Chondrocyte (in vitro differentiated cells): ENCODE measurements at regions not wholly inside any gene's neighbourhood (a gene's known extent, or its start where the extent isn't known, plus 50 kb on each side); places are given as distances from the start of the nearest gene placed in this dataset.
"Not testable (repeated sequence)": the region's sequence is repeated elsewhere in the genome, so short reads cannot be mapped to it uniquely, and the experiment has no call there.

Experiments used
- DNase-seq: peaks from one replicate; pipeline ENCODE4 v3.0.0; 2021; ENCODE audit warnings: mixed read lengths, low spot score
- H3K27ac Mint-ChIP-seq: one replicate; pipeline ENCODE4 v1.8.0; 2021; ENCODE audit warnings: mild to moderate bottlenecking, moderate library complexity, mixed read lengths; ENCODE audit not compliant: unreplicated experiment
- H3K27me3 Mint-ChIP-seq: 2 replicates; pipeline ENCODE4 v1.8.0; 2021; ENCODE audit warnings: low read depth, mixed read lengths
- H3K36me3 Mint-ChIP-seq: 2 replicates; pipeline ENCODE4 v1.8.0; 2021; ENCODE audit warnings: low read depth, mixed read lengths
- H3K4me1 Mint-ChIP-seq: 2 replicates; pipeline ENCODE4 v1.8.0; 2021; ENCODE audit warnings: low read depth, mild to moderate bottlenecking, mixed read lengths
- H3K4me3 Mint-ChIP-seq: one replicate; pipeline ENCODE4 v1.8.0; 2021; ENCODE audit warnings: mild to moderate bottlenecking, moderate library complexity, mixed read lengths; ENCODE audit not compliant: unreplicated experiment
- H3K9me3 Mint-ChIP-seq: 2 replicates; pipeline ENCODE4 v1.8.0; 2021; ENCODE audit warnings: low read depth, mixed read lengths
- CTCF ChIP-seq: fragments of 200-600 bp; sonication (generic); IDR thresholded peaks from 2 replicates; pipeline ENCODE4 v1.5.0; 2021; ENCODE audit warnings: antibody characterized with exemption, mild to moderate bottlenecking, moderate library complexity

- H3K36me3 Mint-ChIP-seq: peaks cover under 1% of the 10 kb centered on the region
- TF ChIP-seq CTCF: no peak
- H3K4me1 Mint-ChIP-seq: no peaks in the 10 kb centered on the region
- no peak overlapping the region for H3K4me3 Mint-ChIP-seq
- H3K9me3 Mint-ChIP-seq: peaks cover 2% of the 10 kb centered on the region
- H3K27ac Mint-ChIP-seq: no peak overlapping the region
- no peak for DNase-seq
- H3K27me3 Mint-ChIP-seq: peaks cover 18% of the 10 kb centered on the region
Observed at GRCh38 chr3:118801899-118802298, 232.7 kb downstream of the IGSF11 start.

- Mint-ChIP-seq H3K27me3 (peaks cover 22% of the 10 kb centered on the region), H3K4me1 (no peaks in the 10 kb centered on the region), H3K27ac (no peak overlapping the region), H3K36me3 (peaks cover 1% of the 10 kb centered on the region), H3K4me3 (no peak overlapping the region), H3K9me3 (peaks cover 8% of the 10 kb centered on the region)
- no peak for DNase-seq
- TF ChIP-seq CTCF: no peak
Observed at GRCh38 chr3:118802325-118803095, 232.1 kb downstream of the IGSF11 start.

- Mint-ChIP-seq H3K4me1 (no peaks in the 10 kb centered on the region), H3K4me3 (no peak overlapping the region), H3K9me3 (peaks cover 9% of the 10 kb centered on the region), H3K27ac (no peak overlapping the region), H3K27me3 (peaks cover 22% of the 10 kb centered on the region), H3K36me3 (peaks cover 1% of the 10 kb centered on the region)
- no peak for DNase-seq
- no peak for TF ChIP-seq CTCF
Observed at GRCh38 chr3:118803096-118803476, 231.6 kb downstream of the IGSF11 start.

GRCh38 chr3:118805007-118805406 lies 229.6 kb downstream of the IGSF11 start:
- Mint-ChIP-seq H3K36me3 (peaks cover 1% of the 10 kb centered on the region), H3K9me3 (peaks cover 9% of the 10 kb centered on the region), H3K27ac (no peak overlapping the region), H3K4me1 (no peaks in the 10 kb centered on the region), H3K4me3 (no peak overlapping the region), H3K27me3 (peaks cover 17% of the 10 kb centered on the region)
- no peak for TF ChIP-seq CTCF
- no peak for DNase-seq

GRCh38 chr3:118806423-118806822 lies 228.2 kb downstream of the IGSF11 start:
- no peak for DNase-seq
- H3K27me3 Mint-ChIP-seq: peaks cover 16% of the 10 kb centered on the region
- peaks cover 1% of the 10 kb centered on the region for H3K36me3 Mint-ChIP-seq
- H3K4me1 Mint-ChIP-seq: no peaks in the 10 kb centered on the region
- H3K4me3 Mint-ChIP-seq: no peak overlapping the region
- H3K27ac Mint-ChIP-seq: no peak overlapping the region
- no peak for TF ChIP-seq CTCF
- peaks cover 9% of the 10 kb centered on the region for H3K9me3 Mint-ChIP-seq

- H3K9me3 Mint-ChIP-seq, H3K36me3 Mint-ChIP-seq, DNase-seq, H3K4me3 Mint-ChIP-seq, H3K4me1 Mint-ChIP-seq, H3K27ac Mint-ChIP-seq: not testable (repeated sequence)
- H3K27me3 Mint-ChIP-seq: peaks cover 14% of the 10 kb centered on the region
Observed at GRCh38 chr3:118807349-118807748, 227.3 kb downstream of the IGSF11 start.
